WTC11 (cell line): ENCODE measurements at regions not wholly inside any gene's neighbourhood (a gene's known extent, or its start where the extent isn't known, plus 50 kb on each side); places are given as distances from the start of the nearest gene placed in this dataset.

ENCODE experiments used
- ATAC-seq: fragments of 200-7000 bp; cut with Tn5 transposase; 2 replicates; pipeline ENCODE4 v1.10.0; 2021; ENCODE audit warnings: mild to moderate bottlenecking, moderate library complexity
- CTCF ChIA-PET: fragments of 300-600 bp; sonication (Branson Sonifier 250); formaldehyde crosslinking; loops from one replicate; lab custom pipeline; 2021; ENCODE audit warnings: antibody characterized with exemption; lab: Charles Lee
- POLR2A ChIA-PET: fragments of 350-600 bp; sonication (Branson Sonifier 250); formaldehyde crosslinking; loops from one replicate; lab custom pipeline; 2021; ENCODE audit warnings: antibody characterized with exemption; lab: Charles Lee
- DNase-seq: peaks from one replicate; pipeline ENCODE4 v3.0.0; 2021; ENCODE audit warnings: low spot score
- H3K27ac Mint-ChIP-seq: 2 replicates; pipeline ENCODE4 v1.8.0; 2021; ENCODE audit warnings: mixed read lengths
- H3K27me3 Mint-ChIP-seq: 2 replicates; pipeline ENCODE4 v1.8.0; 2021; ENCODE audit warnings: low read depth, mild to moderate bottlenecking, moderate library complexity, mixed read lengths
- H3K36me3 Mint-ChIP-seq: 2 replicates; pipeline ENCODE4 v1.8.0; 2021; ENCODE audit warnings: mixed read lengths
- H3K4me1 Mint-ChIP-seq: 2 replicates; pipeline ENCODE4 v1.8.0; 2022; ENCODE audit warnings: mixed read lengths
- H3K4me3 Mint-ChIP-seq: 2 replicates; pipeline ENCODE4 v1.8.0; 2021; ENCODE audit warnings: mild to moderate bottlenecking, moderate library complexity, mixed read lengths
- H3K9me3 Mint-ChIP-seq: 2 replicates; pipeline ENCODE4 v1.8.0; 2021; ENCODE audit warnings: mixed read lengths
- CBFB ChIP-seq: sonication (generic); formaldehyde crosslinking; IDR thresholded peaks from 2 replicates; pipeline ENCODE4 v1.8.1; 2022; ENCODE audit warnings: mild to moderate bottlenecking, low read depth, missing genetic modification reagents
- ELF4 ChIP-seq: sonication (generic); formaldehyde crosslinking; IDR thresholded peaks from 2 replicates; pipeline ENCODE4 v1.8.1; 2022; ENCODE audit warnings: low read depth, mild to moderate bottlenecking, moderate library complexity, missing genetic modification reagents
- EMX1 ChIP-seq: fragments of 250-450 bp; sonication (Bioruptor Pico); IDR thresholded peaks from 2 replicates; pipeline ENCODE4 v1.8.0; 2021; ENCODE audit warnings: mild to moderate bottlenecking
- HMGXB4 ChIP-seq: sonication (generic); formaldehyde crosslinking; IDR thresholded peaks from 2 replicates; pipeline ENCODE4 v1.8.1; 2023; ENCODE audit warnings: mild to moderate bottlenecking, moderate library complexity, missing genetic modification reagents
- MYBL2 ChIP-seq: sonication (generic); formaldehyde crosslinking; IDR thresholded peaks from 2 replicates; pipeline ENCODE4 v1.8.1; 2023; ENCODE audit warnings: mild to moderate bottlenecking, moderate library complexity, missing genetic modification reagents
- NR1H2 ChIP-seq: sonication (generic); formaldehyde crosslinking; IDR thresholded peaks from 2 replicates; pipeline ENCODE4 v1.9.0; 2021; ENCODE audit warnings: mild to moderate bottlenecking, moderate library complexity, missing genetic modification reagents
- NR3C1 ChIP-seq: sonication (generic); formaldehyde crosslinking; conservative IDR thresholded peaks from 2 replicates; pipeline ENCODE4 v1.8.1; 2023; ENCODE audit warnings: low read depth, mild to moderate bottlenecking, missing genetic modification reagents
- RORB ChIP-seq: fragments of 250-450 bp; sonication (Bioruptor Pico); IDR thresholded peaks from 2 replicates; pipeline ENCODE4 v1.9.0; 2021; ENCODE audit warnings: mild to moderate bottlenecking
- SP1 ChIP-seq: sonication (generic); formaldehyde crosslinking; conservative IDR thresholded peaks from 2 replicates; pipeline ENCODE4 v1.8.1; 2022; ENCODE audit warnings: missing genetic modification reagents
- ZNF396 ChIP-seq: fragments of 250-450 bp; sonication (Bioruptor Pico); IDR thresholded peaks from 2 replicates; pipeline ENCODE4 v1.8.0; 2021; ENCODE audit warnings: mild to moderate bottlenecking, moderate library complexity, borderline replicate concordance
- TF ChIP-seq, protein P1 (sequence below): fragments of 250-450 bp; sonication (Bioruptor Pico); IDR thresholded peaks from 2 replicates; pipeline ENCODE4 v1.9.0; 2021; ENCODE audit warnings: mild to moderate bottlenecking, borderline replicate concordance
- TF ChIP-seq, protein P2 (sequence below): sonication (generic); formaldehyde crosslinking; IDR thresholded peaks from 2 replicates; pipeline ENCODE4 v1.8.0; 2022; ENCODE audit warnings: mild to moderate bottlenecking, missing genetic modification reagents
- TF ChIP-seq, protein P3 (sequence below): sonication (generic); formaldehyde crosslinking; IDR thresholded peaks from 2 replicates; pipeline ENCODE4 v1.8.0; 2022; ENCODE audit warnings: mild to moderate bottlenecking, missing genetic modification reagents
- TF ChIP-seq, protein P4 (sequence below): sonication (generic); formaldehyde crosslinking; IDR thresholded peaks from 2 replicates; pipeline ENCODE4 v1.8.1; 2022; ENCODE audit warnings: low read depth, missing genetic modification reagents, borderline replicate concordance
- TF ChIP-seq, protein P5 (sequence below): sonication (generic); formaldehyde crosslinking; IDR thresholded peaks from 2 replicates; pipeline ENCODE4 v1.8.0; 2022; ENCODE audit warnings: missing genetic modification reagents

DNA sequence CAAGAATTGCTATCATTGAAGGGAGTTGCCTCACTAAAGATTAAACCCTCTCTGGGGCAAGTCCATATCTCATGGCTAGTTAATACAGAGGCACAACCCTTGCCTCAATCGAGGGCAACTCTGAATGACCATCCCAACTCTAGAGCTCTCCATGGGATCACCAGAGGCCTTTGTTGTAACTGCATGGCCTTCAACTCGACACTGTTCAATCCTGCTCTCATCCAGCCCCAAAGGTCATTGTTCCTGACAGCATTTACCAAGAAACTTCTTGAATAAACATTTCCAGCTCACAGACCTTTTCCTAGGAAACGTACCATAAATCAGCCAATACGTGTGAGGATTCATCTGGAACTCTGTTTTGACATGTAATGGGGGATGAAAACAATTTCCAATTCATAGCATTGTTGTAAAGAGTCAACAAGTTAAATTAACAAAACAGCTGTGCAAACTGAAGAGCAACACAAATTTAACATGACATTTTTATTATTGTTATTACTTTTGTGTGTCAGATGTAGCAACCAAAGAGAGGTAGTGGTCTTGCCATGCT, 452.7 kb downstream of the SUCLA2 start (continued):
- TF ChIP-seq HMGXB4 (CRISPR knock-in tag) (no peak), ELF4 (CRISPR knock-in tag) (no peak)
- TF ChIP-seq, protein P1, sequence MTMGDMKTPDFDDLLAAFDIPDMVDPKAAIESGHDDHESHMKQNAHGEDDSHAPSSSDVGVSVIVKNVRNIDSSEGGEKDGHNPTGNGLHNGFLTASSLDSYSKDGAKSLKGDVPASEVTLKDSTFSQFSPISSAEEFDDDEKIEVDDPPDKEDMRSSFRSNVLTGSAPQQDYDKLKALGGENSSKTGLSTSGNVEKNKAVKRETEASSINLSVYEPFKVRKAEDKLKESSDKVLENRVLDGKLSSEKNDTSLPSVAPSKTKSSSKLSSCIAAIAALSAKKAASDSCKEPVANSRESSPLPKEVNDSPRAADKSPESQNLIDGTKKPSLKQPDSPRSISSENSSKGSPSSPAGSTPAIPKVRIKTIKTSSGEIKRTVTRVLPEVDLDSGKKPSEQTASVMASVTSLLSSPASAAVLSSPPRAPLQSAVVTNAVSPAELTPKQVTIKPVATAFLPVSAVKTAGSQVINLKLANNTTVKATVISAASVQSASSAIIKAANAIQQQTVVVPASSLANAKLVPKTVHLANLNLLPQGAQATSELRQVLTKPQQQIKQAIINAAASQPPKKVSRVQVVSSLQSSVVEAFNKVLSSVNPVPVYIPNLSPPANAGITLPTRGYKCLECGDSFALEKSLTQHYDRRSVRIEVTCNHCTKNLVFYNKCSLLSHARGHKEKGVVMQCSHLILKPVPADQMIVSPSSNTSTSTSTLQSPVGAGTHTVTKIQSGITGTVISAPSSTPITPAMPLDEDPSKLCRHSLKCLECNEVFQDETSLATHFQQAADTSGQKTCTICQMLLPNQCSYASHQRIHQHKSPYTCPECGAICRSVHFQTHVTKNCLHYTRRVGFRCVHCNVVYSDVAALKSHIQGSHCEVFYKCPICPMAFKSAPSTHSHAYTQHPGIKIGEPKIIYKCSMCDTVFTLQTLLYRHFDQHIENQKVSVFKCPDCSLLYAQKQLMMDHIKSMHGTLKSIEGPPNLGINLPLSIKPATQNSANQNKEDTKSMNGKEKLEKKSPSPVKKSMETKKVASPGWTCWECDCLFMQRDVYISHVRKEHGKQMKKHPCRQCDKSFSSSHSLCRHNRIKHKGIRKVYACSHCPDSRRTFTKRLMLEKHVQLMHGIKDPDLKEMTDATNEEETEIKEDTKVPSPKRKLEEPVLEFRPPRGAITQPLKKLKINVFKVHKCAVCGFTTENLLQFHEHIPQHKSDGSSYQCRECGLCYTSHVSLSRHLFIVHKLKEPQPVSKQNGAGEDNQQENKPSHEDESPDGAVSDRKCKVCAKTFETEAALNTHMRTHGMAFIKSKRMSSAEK: no peak

- ATAC-seq (no peak), DNase-seq (no peak)
- no peak overlapping the region for H3K27ac Mint-ChIP-seq
- no peaks in the 10 kb centered on the region for H3K9me3 Mint-ChIP-seq
- CTCF ChIA-PET: interaction anchor here (1.3 kb wide), 1 partner anchor 48 kb away, joined by 3 read pairs; no protein-coding TSS in a partner anchor
- POLR2A ChIA-PET: no interaction called here
- H3K4me1 Mint-ChIP-seq: no peaks in the 10 kb centered on the region
- H3K27me3 Mint-ChIP-seq: no peaks in the 10 kb centered on the region
- H3K4me3 Mint-ChIP-seq: no peak overlapping the region
- no peaks in the 10 kb centered on the region for H3K36me3 Mint-ChIP-seq
- TF ChIP-seq, protein P2, sequence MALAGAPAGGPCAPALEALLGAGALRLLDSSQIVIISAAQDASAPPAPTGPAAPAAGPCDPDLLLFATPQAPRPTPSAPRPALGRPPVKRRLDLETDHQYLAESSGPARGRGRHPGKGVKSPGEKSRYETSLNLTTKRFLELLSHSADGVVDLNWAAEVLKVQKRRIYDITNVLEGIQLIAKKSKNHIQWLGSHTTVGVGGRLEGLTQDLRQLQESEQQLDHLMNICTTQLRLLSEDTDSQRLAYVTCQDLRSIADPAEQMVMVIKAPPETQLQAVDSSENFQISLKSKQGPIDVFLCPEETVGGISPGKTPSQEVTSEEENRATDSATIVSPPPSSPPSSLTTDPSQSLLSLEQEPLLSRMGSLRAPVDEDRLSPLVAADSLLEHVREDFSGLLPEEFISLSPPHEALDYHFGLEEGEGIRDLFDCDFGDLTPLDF: no peak
- TF ChIP-seq EMX1 (CRISPR knock-in tag): no peak
- TF ChIP-seq RORB (CRISPR knock-in tag): no peak
- TF ChIP-seq MYBL2 (CRISPR knock-in tag): no peak
- TF ChIP-seq SP1 (CRISPR knock-in tag): no peak
- no peak for TF ChIP-seq CBFB (CRISPR knock-in tag)
- TF ChIP-seq, protein P3, sequence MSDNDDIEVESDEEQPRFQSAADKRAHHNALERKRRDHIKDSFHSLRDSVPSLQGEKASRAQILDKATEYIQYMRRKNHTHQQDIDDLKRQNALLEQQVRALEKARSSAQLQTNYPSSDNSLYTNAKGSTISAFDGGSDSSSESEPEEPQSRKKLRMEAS: no peak
Measured at GRCh38 chr13:47546391-47547225, 454.5 kb downstream of the SUCLA2 start.

GRCh38 chr13:47545201-47546024, 455.7 kb downstream of the SUCLA2 start:
- Mint-ChIP-seq H3K4me1 (no peaks in the 10 kb centered on the region), H3K36me3 (no peaks in the 10 kb centered on the region), H3K27me3 (no peaks in the 10 kb centered on the region), H3K27ac (no peak overlapping the region), H3K9me3 (no peaks in the 10 kb centered on the region), H3K4me3 (no peak overlapping the region)
- no peak for ATAC-seq
- ChIA-PET CTCF (no interaction called here), POLR2A (no interaction called here)
- no peak for DNase-seq
- TF ChIP-seq HMGXB4 (CRISPR knock-in tag) (no peak), ZNF396 (CRISPR knock-in tag) (no peak), NR1H2 (CRISPR knock-in tag) (no peak), NR3C1 (CRISPR knock-in tag) (no peak)
- TF ChIP-seq, protein P4, sequence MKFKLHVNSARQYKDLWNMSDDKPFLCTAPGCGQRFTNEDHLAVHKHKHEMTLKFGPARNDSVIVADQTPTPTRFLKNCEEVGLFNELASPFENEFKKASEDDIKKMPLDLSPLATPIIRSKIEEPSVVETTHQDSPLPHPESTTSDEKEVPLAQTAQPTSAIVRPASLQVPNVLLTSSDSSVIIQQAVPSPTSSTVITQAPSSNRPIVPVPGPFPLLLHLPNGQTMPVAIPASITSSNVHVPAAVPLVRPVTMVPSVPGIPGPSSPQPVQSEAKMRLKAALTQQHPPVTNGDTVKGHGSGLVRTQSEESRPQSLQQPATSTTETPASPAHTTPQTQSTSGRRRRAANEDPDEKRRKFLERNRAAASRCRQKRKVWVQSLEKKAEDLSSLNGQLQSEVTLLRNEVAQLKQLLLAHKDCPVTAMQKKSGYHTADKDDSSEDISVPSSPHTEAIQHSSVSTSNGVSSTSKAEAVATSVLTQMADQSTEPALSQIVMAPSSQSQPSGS: no peak
- TF ChIP-seq, protein P5, sequence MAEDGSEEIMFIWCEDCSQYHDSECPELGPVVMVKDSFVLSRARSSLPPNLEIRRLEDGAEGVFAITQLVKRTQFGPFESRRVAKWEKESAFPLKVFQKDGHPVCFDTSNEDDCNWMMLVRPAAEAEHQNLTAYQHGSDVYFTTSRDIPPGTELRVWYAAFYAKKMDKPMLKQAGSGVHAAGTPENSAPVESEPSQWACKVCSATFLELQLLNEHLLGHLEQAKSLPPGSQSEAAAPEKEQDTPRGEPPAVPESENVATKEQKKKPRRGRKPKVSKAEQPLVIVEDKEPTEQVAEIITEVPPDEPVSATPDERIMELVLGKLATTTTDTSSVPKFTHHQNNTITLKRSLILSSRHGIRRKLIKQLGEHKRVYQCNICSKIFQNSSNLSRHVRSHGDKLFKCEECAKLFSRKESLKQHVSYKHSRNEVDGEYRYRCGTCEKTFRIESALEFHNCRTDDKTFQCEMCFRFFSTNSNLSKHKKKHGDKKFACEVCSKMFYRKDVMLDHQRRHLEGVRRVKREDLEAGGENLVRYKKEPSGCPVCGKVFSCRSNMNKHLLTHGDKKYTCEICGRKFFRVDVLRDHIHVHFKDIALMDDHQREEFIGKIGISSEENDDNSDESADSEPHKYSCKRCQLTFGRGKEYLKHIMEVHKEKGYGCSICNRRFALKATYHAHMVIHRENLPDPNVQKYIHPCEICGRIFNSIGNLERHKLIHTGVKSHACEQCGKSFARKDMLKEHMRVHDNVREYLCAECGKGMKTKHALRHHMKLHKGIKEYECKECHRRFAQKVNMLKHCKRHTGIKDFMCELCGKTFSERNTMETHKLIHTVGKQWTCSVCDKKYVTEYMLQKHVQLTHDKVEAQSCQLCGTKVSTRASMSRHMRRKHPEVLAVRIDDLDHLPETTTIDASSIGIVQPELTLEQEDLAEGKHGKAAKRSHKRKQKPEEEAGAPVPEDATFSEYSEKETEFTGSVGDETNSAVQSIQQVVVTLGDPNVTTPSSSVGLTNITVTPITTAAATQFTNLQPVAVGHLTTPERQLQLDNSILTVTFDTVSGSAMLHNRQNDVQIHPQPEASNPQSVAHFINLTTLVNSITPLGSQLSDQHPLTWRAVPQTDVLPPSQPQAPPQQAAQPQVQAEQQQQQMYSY (CRISPR knock-in tag): no peak
